Heart left ventricle (tissue), 16 donors: ENCODE measurements at regions not wholly inside any gene's neighbourhood (a gene's known extent, or its start where the extent isn't known, plus 50 kb on each side); places are given as distances from the start of the nearest gene placed in this dataset.
A peak's percentile ranks its signal among the peaks of the same experiment; 100 is the strongest.

Experiments used
- ATAC-seq, 4 donors: fragments of 200-7000 bp; cut with Tn5 transposase; one replicate each; pipeline ENCODE4 v1.9.1; 2020 to 2022; ENCODE audit warnings: moderate library complexity in 4 of 4, mild to moderate bottlenecking in 3 of 4, moderate number of reproducible peaks in 1 of 4
- DNase-seq, 5 donors: peaks; one replicate each; pipeline ENCODE4 v3.0.0-alpha.2; 2020
- H3K27ac ChIP-seq, 12 donors: fragments of 200-600 bp; sonication (generic) in 4 of 12; one replicate each; pipeline versions ENCODE4 v1.5.0 to v1.8.0; 2016 to 2022; ENCODE audit warnings: mild to moderate bottlenecking in 2 of 12
- H3K27me3 ChIP-seq, 9 donors: fragments of 200-600 bp; sonication (generic) in 2 of 9; one replicate each; pipeline versions ENCODE4 v1.5.1 to v1.8.0; 2016 to 2022; ENCODE audit warnings: mild to moderate bottlenecking in 3 of 9
- H3K36me3 ChIP-seq, 9 donors: fragments of 200-600 bp; sonication (generic) in 2 of 9; one replicate each; pipeline versions ENCODE4 v1.5.0 to v1.8.0; 2018 to 2022; ENCODE audit warnings: mild to moderate bottlenecking in 2 of 9
- H3K4me1 ChIP-seq, 12 donors: fragments of 200-600 bp; sonication (generic) in 4 of 12; one replicate each; pipeline versions ENCODE4 v1.5.0 to v1.8.0; 2016 to 2022; ENCODE audit warnings: mild to moderate bottlenecking in 3 of 12
- H3K4me3 ChIP-seq, 12 donors: fragments of 200-600 bp; sonication (generic) in 4 of 12; one replicate each; pipeline versions ENCODE4 v1.5.0 to v1.8.0; 2017 to 2022; ENCODE audit warnings: mild to moderate bottlenecking in 9 of 12, moderate library complexity in 4 of 12
- H3K9me3 ChIP-seq, 12 donors: fragments of 200-600 bp; sonication (generic) in 4 of 12; one replicate each; pipeline versions ENCODE4 v1.5.0 to v1.8.0; 2016 to 2022; ENCODE audit warnings: mild to moderate bottlenecking in 1 of 12
- POLR2A ChIP-seq, 2 donors: fragments of 450-650 bp; IDR thresholded peaks; one replicate each; pipeline ENCODE4 v1.6.1; 2017; ENCODE audit warnings: antibody characterized with exemption in 2 of 2, mild to moderate bottlenecking in 2 of 2, moderate library complexity in 2 of 2
- WGBS, 4 donors: extraction: QIAGEN DNeasy Blood & Tissue Kit in 2 of 4; methylation state at CpG; one replicate each; pipeline versions ENCODE4 v1.1.5 to v1.1.7; 2013 to 2018; 5-methylcytosine and 5-hydroxymethylcytosine counted together
- intact Hi-C, 10 donors: fragments of 100-400 bp; cut with DNase I; formaldehyde crosslinking; loops; one replicate each; pipeline versions ENCODE4 v1.11.1 to v1.14.2; 2022
- TF ChIP-seq, protein P1 (sequence below), 12 donors: fragments of 200-600 bp; sonication (generic) in 4 of 12; IDR thresholded peaks; one replicate each; pipeline versions ENCODE4 v1.5.0 to v1.8.0; 2018 to 2022; ENCODE audit warnings: antibody characterized with exemption in 12 of 12, mild to moderate bottlenecking in 5 of 12
- donor health status: ischemic (EF 13 %, LVEDD 7.1; RV severe dilation, severe dysfunction).
- donor health status: healthy with polysubstance abuse.
- donor health status: DM: no; HTN: yes; CAD: no.
- donor health status: DM: no; HTN: no; CAD: no.
- donor health status: ischemic (EF 25% LVEDD 6.9; RV normal size, moderate dysfunction).
- donor health status: ischemic (EF 25% LVEDD 5.7; RV mildly dilated, moderate dysfunction).
- donor health status: healthy.
- donor health status: DM: yes; HTN: yes; CAD: no.
- donor health status: ischemic (EF 35%, LVEDD 5.7; RV mildly dilated, moderate dysfunction).
- donor health status: nonischemic (EF 11% LVEDD 7.7; RV severe dilation, severe dysfunction).
- donor health status: DM: yes; HTN: yes; CAD: no.
- donor health status: PGD.
- donor health status: ischemic (EF 29% LVEDD 5.4; RV normal size, mild dysfunction).
- donor health status: nonischemic (EF 23%, LVEDD 6.1; RV moderate dilation, normal function).

GRCh38 chr4:112896609-112897190 is 152.8 kb upstream of the ANK2 start:
- Histone ChIP-seq H3K4me3 (no peak overlapping the region), H3K27me3 (no peaks in the 10 kb centered on the region), H3K4me1 (peaks cover 0 to 6% (median 0%) of the 10 kb centered on the region in 12 donors), H3K27ac (peak overlapping the region in 4 of 12 donors; percentile 4 to 69 (median 34)), H3K9me3 (peaks cover 0 to 4% (median 0%) of the 10 kb centered on the region in 12 donors), H3K36me3 (no peaks in the 10 kb centered on the region)
- intact Hi-C loops: no loop called here
- WGBS, 4 donors: 65 to 72% (median 68%) methylated on average over 9 of the region's 9 CpGs
- no peak for ATAC-seq
- TF ChIP-seq, protein P1, sequence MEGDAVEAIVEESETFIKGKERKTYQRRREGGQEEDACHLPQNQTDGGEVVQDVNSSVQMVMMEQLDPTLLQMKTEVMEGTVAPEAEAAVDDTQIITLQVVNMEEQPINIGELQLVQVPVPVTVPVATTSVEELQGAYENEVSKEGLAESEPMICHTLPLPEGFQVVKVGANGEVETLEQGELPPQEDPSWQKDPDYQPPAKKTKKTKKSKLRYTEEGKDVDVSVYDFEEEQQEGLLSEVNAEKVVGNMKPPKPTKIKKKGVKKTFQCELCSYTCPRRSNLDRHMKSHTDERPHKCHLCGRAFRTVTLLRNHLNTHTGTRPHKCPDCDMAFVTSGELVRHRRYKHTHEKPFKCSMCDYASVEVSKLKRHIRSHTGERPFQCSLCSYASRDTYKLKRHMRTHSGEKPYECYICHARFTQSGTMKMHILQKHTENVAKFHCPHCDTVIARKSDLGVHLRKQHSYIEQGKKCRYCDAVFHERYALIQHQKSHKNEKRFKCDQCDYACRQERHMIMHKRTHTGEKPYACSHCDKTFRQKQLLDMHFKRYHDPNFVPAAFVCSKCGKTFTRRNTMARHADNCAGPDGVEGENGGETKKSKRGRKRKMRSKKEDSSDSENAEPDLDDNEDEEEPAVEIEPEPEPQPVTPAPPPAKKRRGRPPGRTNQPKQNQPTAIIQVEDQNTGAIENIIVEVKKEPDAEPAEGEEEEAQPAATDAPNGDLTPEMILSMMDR (IDR thresholded peaks at IDR 0.05): no peak
- no peak for TF ChIP-seq POLR2A (IDR thresholded peaks at IDR 0.05)
- no peak for DNase-seq

GRCh38 chr4:112897543-112897942 is 151.9 kb upstream of the ANK2 start:
- 41 to 51% (median 46%) methylated on average over 2 of the region's 2 CpGs for WGBS, 4 donors

GRCh38 chr4:112898357-112899141 is 150.9 kb upstream of the ANK2 start:
- no peak for ATAC-seq
- Histone ChIP-seq H3K27ac (no peak overlapping the region), H3K9me3 (peaks cover 0 to 4% (median 0%) of the 10 kb centered on the region in 12 donors), H3K27me3 (no peaks in the 10 kb centered on the region), H3K36me3 (no peaks in the 10 kb centered on the region), H3K4me3 (no peak overlapping the region), H3K4me1 (peaks cover 0 to 15% (median 0%) of the 10 kb centered on the region in 12 donors)
- intact Hi-C loops: no loop called here
- TF ChIP-seq, protein P1 (IDR thresholded peaks at IDR 0.05): no peak
- no peak for DNase-seq
- 53 to 64% (median 63%) methylated on average over 4 of the region's 4 CpGs for WGBS, 4 donors

More at GRCh38 chr4:112897543-112897942, 151.9 kb upstream of the ANK2 start:
- Histone ChIP-seq H3K9me3 (peaks cover 0 to 4% (median 0%) of the 10 kb centered on the region in 12 donors), H3K4me3 (no peak overlapping the region), H3K27me3 (no peaks in the 10 kb centered on the region), H3K27ac (peak overlapping the region in 1 of 12 donors; percentile 69), H3K4me1 (peaks cover 0 to 9% (median 0%) of the 10 kb centered on the region in 12 donors), H3K36me3 (no peaks in the 10 kb centered on the region)
- no peak for ATAC-seq
- TF ChIP-seq, protein P1 (IDR thresholded peaks at IDR 0.05): no peak
- TF ChIP-seq POLR2A (IDR thresholded peaks at IDR 0.05): no peak
- DNase-seq: no peak
- intact Hi-C loops: no loop called here

- Histone ChIP-seq H3K27ac (no peak overlapping the region), H3K4me3 (no peak overlapping the region), H3K9me3 (peaks cover 0 to 4% (median 0%) of the 10 kb centered on the region in 12 donors), H3K4me1 (peaks cover 0 to 15% (median 0%) of the 10 kb centered on the region in 12 donors), H3K36me3 (no peaks in the 10 kb centered on the region), H3K27me3 (no peaks in the 10 kb centered on the region)
- WGBS, 4 donors: 47 to 95% (median 84%) methylated on average over 2 of the region's 2 CpGs
- DNase-seq: no peak
- ATAC-seq: no peak
- intact Hi-C loops: no loop called here
- TF ChIP-seq POLR2A (IDR thresholded peaks at IDR 0.05): no peak
- TF ChIP-seq, protein P1 (IDR thresholded peaks at IDR 0.05): no peak
Measured at GRCh38 chr4:112900416-112900815, 149.0 kb upstream of the ANK2 start.
